IMR-90 (cell line): ENCODE measurements at regions not wholly inside any gene's neighbourhood (a gene's known extent, or its start where the extent isn't known, plus 50 kb on each side); places are given as distances from the start of the nearest gene placed in this dataset.
"Not testable (repeated sequence)": the region's sequence is repeated elsewhere in the genome, so short reads cannot be mapped to it uniquely, and the experiment has no call there.

Experiments
- ATAC-seq: fragments of 200-7000 bp; cut with Tn5 transposase; 2 replicates; pipeline ENCODE4 v1.9.1; 2020; ENCODE audit warnings: low read depth, mild to moderate bottlenecking, moderate library complexity
- BruUV-seq: library from RNA; stranded (reverse); fragments of 400-500 nt; replicated peaks from 2 replicates; lab custom pipeline; 2021; lab: Mats Ljungman, UMichigan
- CTCF ChIA-PET: fragments of 300-600 bp; formaldehyde crosslinking; extraction: SDS; loops from one replicate; lab custom pipeline; 2021; ENCODE audit warnings: antibody characterized with exemption; lab: Yijun Ruan, JAX
- POLR2A ChIA-PET: fragments of 300-600 bp; sonication (Branson Sonifier 250); formaldehyde crosslinking; loops from one replicate; lab custom pipeline; 2022; ENCODE audit warnings: antibody characterized with exemption; ENCODE audit not compliant: unreplicated experiment; lab: Charles Lee
- DNase-seq: peaks from one replicate; pipeline ENCODE4 v3.0.0; 2013
- H2AFZ ChIP-seq: replicated peaks from 2 replicates; pipeline ENCODE3; 2013; ENCODE audit warnings: low read length, mild to moderate bottlenecking; ENCODE audit not compliant: poor library complexity
- H2AK5ac ChIP-seq: 2 replicates; pipeline ENCODE4 v1.6.1; 2013; ENCODE audit warnings: low read depth, low read length, inconsistent platforms
- H2AK9ac ChIP-seq: replicated peaks from 2 replicates; pipeline ENCODE3; 2013; ENCODE audit warnings: mild to moderate bottlenecking, low read depth, low read length, moderate library complexity; ENCODE audit not compliant: poor library complexity
- H2BK120ac ChIP-seq: 2 replicates; pipeline ENCODE4 v1.6.1; 2013; ENCODE audit warnings: low read depth, low read length, inconsistent platforms
- H2BK15ac ChIP-seq: 3 replicates; pipeline ENCODE4 v1.6.1; 2013; ENCODE audit warnings: low read depth, low read length, inconsistent platforms
- H2BK20ac ChIP-seq: 2 replicates; pipeline ENCODE4 v1.6.1; 2013; ENCODE audit warnings: low read depth, mild to moderate bottlenecking, inconsistent platforms, low read length, moderate library complexity
- H2BK5ac ChIP-seq: 2 replicates; pipeline ENCODE4 v1.6.1; 2013; ENCODE audit warnings: mild to moderate bottlenecking, low read depth, low read length, inconsistent platforms; ENCODE audit not compliant: poor library complexity, severe bottlenecking
- H3K14ac ChIP-seq: replicated peaks from 2 replicates; pipeline ENCODE4 v1.6.1; 2013; ENCODE audit warnings: low read depth, low read length, inconsistent platforms
- H3K18ac ChIP-seq: 2 replicates; pipeline ENCODE4 v1.6.1; 2013; ENCODE audit warnings: low read depth, low read length, control low read depth
- H3K23ac ChIP-seq: 2 replicates; pipeline ENCODE4 v1.6.1; 2013; ENCODE audit warnings: low read depth, low read length, inconsistent platforms
- H3K27ac ChIP-seq: 2 replicates; pipeline ENCODE4 v1.5.1; 2013; ENCODE audit warnings: mild to moderate bottlenecking, control low read depth, low read length; ENCODE audit not compliant: insufficient read depth
- H3K27me3 ChIP-seq: 2 replicates; pipeline ENCODE4 v1.6.1; 2013; ENCODE audit warnings: low read length; ENCODE audit not compliant: control insufficient read depth, insufficient read depth
- H3K36me3 ChIP-seq: 2 replicates; pipeline ENCODE4 v1.6.1; 2013; ENCODE audit warnings: low read length, mixed read lengths; ENCODE audit not compliant: control insufficient read depth, insufficient read depth
- H3K4ac ChIP-seq: 2 replicates; pipeline ENCODE4 v1.6.1; 2013; ENCODE audit warnings: low read depth, low read length, inconsistent platforms
- H3K4me1 ChIP-seq: 2 replicates; pipeline ENCODE4 v1.6.1; 2013; ENCODE audit warnings: low read length, mixed read lengths; ENCODE audit not compliant: control insufficient read depth, insufficient read depth
- H3K4me2 ChIP-seq: 2 replicates; pipeline ENCODE4 v1.6.1; 2013; ENCODE audit warnings: low read depth, mild to moderate bottlenecking, control low read depth, low read length, moderate library complexity
- H3K4me3 ChIP-seq: 2 replicates; pipeline ENCODE4 v1.5.1; 2013; ENCODE audit warnings: low read depth, mild to moderate bottlenecking, control low read depth, low read length, moderate library complexity; ENCODE audit not compliant: insufficient read depth
- H3K56ac ChIP-seq: 2 replicates; pipeline ENCODE4 v1.6.1; 2013; ENCODE audit warnings: low read length, inconsistent platforms; ENCODE audit not compliant: insufficient read depth; ENCODE audit errors: extremely low read depth
- H3K79me1 ChIP-seq, 2 experiments: 2 replicates each; pipeline ENCODE4 v1.6.1; 2013; ENCODE audit warnings: low read length in 2 of 2, inconsistent platforms in 1 of 2, low read depth in 1 of 2
- H3K9ac ChIP-seq: 2 replicates; pipeline ENCODE4 v1.6.1; 2013; ENCODE audit warnings: low read depth, low read length, control low read depth
- H3K9me1 ChIP-seq: 2 replicates; pipeline ENCODE4 v1.6.1; 2013; ENCODE audit warnings: low read length, inconsistent platforms; ENCODE audit not compliant: insufficient read depth
- H3K9me3 ChIP-seq: 2 replicates; pipeline ENCODE4 v1.6.1; 2013; ENCODE audit warnings: low read length; ENCODE audit not compliant: control insufficient read depth, insufficient read depth
- H4K20me1 ChIP-seq: 2 replicates; pipeline ENCODE4 v1.6.1; 2013; ENCODE audit warnings: low read length, inconsistent platforms; ENCODE audit not compliant: insufficient read depth
- H4K5ac ChIP-seq: 2 replicates; pipeline ENCODE4 v1.6.1; 2013; ENCODE audit warnings: mild to moderate bottlenecking, low read depth, low read length, control low read depth
- H4K8ac ChIP-seq, 2 experiments: 2 replicates each; pipeline ENCODE4 v1.6.1; 2013; ENCODE audit warnings: low read depth in 2 of 2, low read length in 2 of 2, control low read depth in 1 of 2, inconsistent platforms in 1 of 2
- H4K91ac ChIP-seq: 2 replicates; pipeline ENCODE4 v1.6.1; 2013; ENCODE audit warnings: low read depth, low read length, inconsistent platforms; ENCODE audit not compliant: insufficient read depth
- WGBS, 2 experiments: methylation state at CpG; one replicate each; pipeline versions ENCODE4 v1.1.5 to v1.1.7; 2013; ENCODE audit warnings: missing lambda C conversion rate in 2 of 2; ENCODE audit not compliant: insufficient read length in 1 of 2; ENCODE audit errors: extremely low coverage in 2 of 2; 5-methylcytosine and 5-hydroxymethylcytosine counted together
- dilution Hi-C: fragments of 300-500 bp; cut with HindIII; formaldehyde crosslinking; loops from one replicate; pipeline ENCODE4 v1.14.3; 2018; ENCODE audit warnings: low sequenced_read_pairs; ENCODE audit not compliant: unreplicated experiment
- in situ Hi-C: fragments of 300-500 bp; cut with MboI; formaldehyde crosslinking; loops from 3 replicates; pipeline ENCODE4 v1.14.3; 2019; ENCODE audit warnings: low sequenced_read_pairs, inconsistent platforms, mixed read lengths
- intact Hi-C: fragments of 100-400 bp; cut with micrococcal nuclease; formaldehyde crosslinking; loops from 2 replicates; pipeline ENCODE4 v1.10.0; 2022

DNA sequence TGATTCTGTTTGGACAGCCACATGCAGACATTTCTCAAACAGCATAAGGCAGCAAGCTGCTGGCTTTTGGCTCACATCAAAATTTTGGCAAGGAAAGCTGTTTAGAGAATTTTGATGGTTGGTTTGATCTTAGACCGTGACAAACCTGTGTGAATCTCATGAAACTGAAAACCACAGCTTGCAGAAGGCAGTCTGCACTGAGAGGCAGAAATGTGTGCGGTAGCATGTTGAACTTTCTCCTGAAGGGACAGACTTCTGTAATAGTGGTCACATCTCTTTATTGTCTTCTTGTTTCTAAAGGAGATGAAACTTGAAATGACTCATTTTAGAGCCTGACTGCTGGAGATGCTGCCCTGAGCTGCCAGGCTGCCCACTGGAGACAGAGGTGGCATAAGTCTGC lies 371.6 kb downstream of the TEX29 start:
- H2BK5ac ChIP-seq, H3K27ac ChIP-seq, H3K4ac ChIP-seq, H3K4me1 ChIP-seq, H2AK9ac ChIP-seq, H4K8ac ChIP-seq, H3K4me2 ChIP-seq, H3K27me3 ChIP-seq, H2BK20ac ChIP-seq, H3K18ac ChIP-seq, H4K91ac ChIP-seq, DNase-seq, H3K9me1 ChIP-seq, H3K23ac ChIP-seq, H3K4me3 ChIP-seq, dilution Hi-C loops, H3K14ac ChIP-seq, H2BK15ac ChIP-seq, H2AK5ac ChIP-seq, H4K5ac ChIP-seq, POLR2A ChIA-PET, H4K20me1 ChIP-seq, H2BK120ac ChIP-seq, H3K9ac ChIP-seq, intact Hi-C loops, H2AFZ ChIP-seq, H3K9me3 ChIP-seq, BruUV-seq, ATAC-seq, H3K79me1 ChIP-seq, CTCF ChIA-PET, H3K36me3 ChIP-seq, in situ Hi-C loops, H3K56ac ChIP-seq: not testable (repeated sequence)
- WGBS, 2 experiments, result no CpG with 5 or more reads among the region's 2 CpGs

DNA sequence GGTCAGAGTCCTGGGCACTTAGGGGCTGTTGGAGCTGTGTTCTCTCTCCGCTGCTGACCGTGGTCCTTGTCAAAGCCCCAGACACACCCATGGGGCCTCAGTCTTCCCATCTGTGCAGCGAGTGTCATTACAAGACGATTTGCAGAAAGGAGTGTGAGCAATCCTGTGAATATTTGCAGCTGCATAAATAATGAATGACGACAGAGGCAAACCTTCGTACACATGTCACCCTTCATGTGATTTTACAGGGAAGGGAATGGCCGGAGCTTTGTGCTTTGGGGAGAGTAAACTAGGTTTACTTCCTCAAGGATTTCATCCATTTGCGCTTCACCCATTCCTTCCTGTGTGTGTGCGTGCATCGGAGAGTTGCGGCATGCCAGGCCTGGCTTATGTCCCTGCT lies 370.8 kb upstream of the SOX1 start:
- H3K56ac ChIP-seq, H4K5ac ChIP-seq, H2BK20ac ChIP-seq, H3K18ac ChIP-seq, H3K23ac ChIP-seq, H2BK5ac ChIP-seq, H3K14ac ChIP-seq, H3K9me3 ChIP-seq, H3K4ac ChIP-seq, ATAC-seq, H2AK5ac ChIP-seq, H3K9me1 ChIP-seq, H4K20me1 ChIP-seq, POLR2A ChIA-PET, intact Hi-C loops, H2BK120ac ChIP-seq, H3K4me2 ChIP-seq, H4K91ac ChIP-seq, H2AFZ ChIP-seq, H3K27me3 ChIP-seq, H3K4me3 ChIP-seq, in situ Hi-C loops, H3K36me3 ChIP-seq, H3K27ac ChIP-seq, H3K79me1 ChIP-seq, H2BK15ac ChIP-seq, H4K8ac ChIP-seq, H3K9ac ChIP-seq, BruUV-seq, H3K4me1 ChIP-seq, H2AK9ac ChIP-seq, DNase-seq, dilution Hi-C loops, CTCF ChIA-PET: not testable (repeated sequence)
- no CpG with 5 or more reads among the region's 11 CpGs for WGBS, 2 experiments
